Stimulated activated CD4-positive, alpha-beta T cell treated with anti-CD3 and anti-CD28 coated beads, Interleukin-15, amount 100 ng/mL, for 48 hours (primary cell): ENCODE measurements at regions not wholly inside any gene's neighbourhood (a gene's known extent, or its start where the extent isn't known, plus 50 kb on each side); places are given as distances from the start of the nearest gene placed in this dataset.

ENCODE experiments used
- DNase-seq, 2 donors: peaks; one replicate each; pipeline ENCODE4 v3.0.0-alpha.2; 2020; ENCODE audit warnings: low read depth in 2 of 2

GRCh38 chr11:92758241-92758780, 211.1 kb upstream of the MTNR1B start:
- no peak for DNase-seq

- no peak for DNase-seq
These were observed 209.8 kb upstream of the MTNR1B start for GRCh38 chr11:92759571-92760214.

GRCh38 chr11:92762121-92762540, 207.3 kb upstream of the MTNR1B start:
- no peak for DNase-seq

- no peak for DNase-seq
These were observed 206.1 kb upstream of the MTNR1B start for GRCh38 chr11:92763336-92763735.

GRCh38 chr11:92764128-92764527, 205.3 kb upstream of the MTNR1B start:
- no peak for DNase-seq

GRCh38 chr11:92765082-92765840, 204.2 kb upstream of the MTNR1B start:
- DNase-seq: no peak

GRCh38 chr11:92765965-92766371, 203.5 kb upstream of the MTNR1B start:
- DNase-seq: no peak

GRCh38 chr11:92766698-92767097, 202.8 kb upstream of the MTNR1B start:
- no peak for DNase-seq

- no peak for DNase-seq
These were observed 202.0 kb upstream of the MTNR1B start for GRCh38 chr11:92767416-92767815.

GRCh38 chr11:92768121-92768840, 201.2 kb upstream of the MTNR1B start:
- DNase-seq: no peak

GRCh38 chr11:92769112-92769511, 200.3 kb upstream of the MTNR1B start:
- no peak for DNase-seq

- no peak for DNase-seq
These were observed 199.0 kb upstream of the MTNR1B start for GRCh38 chr11:92770419-92770818.

GRCh38 chr11:92770981-92771380, 198.5 kb upstream of the MTNR1B start:
- no peak for DNase-seq

- no peak for DNase-seq
These were observed 197.8 kb upstream of the MTNR1B start for GRCh38 chr11:92771701-92772100.

GRCh38 chr11:92775003-92775676, 194.3 kb upstream of the MTNR1B start:
- no peak for DNase-seq

GRCh38 chr11:92776676-92777075, 192.8 kb upstream of the MTNR1B start:
- DNase-seq: no peak

GRCh38 chr11:92779746-92780145, 189.7 kb upstream of the MTNR1B start:
- no peak for DNase-seq

GRCh38 chr11:92781151-92781550, 188.3 kb upstream of the MTNR1B start:
- DNase-seq: no peak

GRCh38 chr11:92782806-92783205, 186.6 kb upstream of the MTNR1B start:
- DNase-seq: no peak

- no peak for DNase-seq
These were observed 185.1 kb upstream of the MTNR1B start for GRCh38 chr11:92784331-92784730.

GRCh38 chr11:92787638-92788037, 181.8 kb upstream of the MTNR1B start:
- no peak for DNase-seq

GRCh38 chr11:92789761-92790160, 179.7 kb upstream of the MTNR1B start:
- no peak for DNase-seq
